SIG-M5 treated with dmso at 0.1 percent for 504 hours (cell line): ENCODE measurements at regions not wholly inside any gene's neighbourhood (a gene's known extent, or its start where the extent isn't known, plus 50 kb on each side); places are given as distances from the start of the nearest gene placed in this dataset.

Experiments used
- DNase-seq: peaks from one replicate; lab custom pipeline; 2025; ENCODE audit not compliant: unreplicated experiment; lab: John Stamatoyannopoulos, UW

DNA sequence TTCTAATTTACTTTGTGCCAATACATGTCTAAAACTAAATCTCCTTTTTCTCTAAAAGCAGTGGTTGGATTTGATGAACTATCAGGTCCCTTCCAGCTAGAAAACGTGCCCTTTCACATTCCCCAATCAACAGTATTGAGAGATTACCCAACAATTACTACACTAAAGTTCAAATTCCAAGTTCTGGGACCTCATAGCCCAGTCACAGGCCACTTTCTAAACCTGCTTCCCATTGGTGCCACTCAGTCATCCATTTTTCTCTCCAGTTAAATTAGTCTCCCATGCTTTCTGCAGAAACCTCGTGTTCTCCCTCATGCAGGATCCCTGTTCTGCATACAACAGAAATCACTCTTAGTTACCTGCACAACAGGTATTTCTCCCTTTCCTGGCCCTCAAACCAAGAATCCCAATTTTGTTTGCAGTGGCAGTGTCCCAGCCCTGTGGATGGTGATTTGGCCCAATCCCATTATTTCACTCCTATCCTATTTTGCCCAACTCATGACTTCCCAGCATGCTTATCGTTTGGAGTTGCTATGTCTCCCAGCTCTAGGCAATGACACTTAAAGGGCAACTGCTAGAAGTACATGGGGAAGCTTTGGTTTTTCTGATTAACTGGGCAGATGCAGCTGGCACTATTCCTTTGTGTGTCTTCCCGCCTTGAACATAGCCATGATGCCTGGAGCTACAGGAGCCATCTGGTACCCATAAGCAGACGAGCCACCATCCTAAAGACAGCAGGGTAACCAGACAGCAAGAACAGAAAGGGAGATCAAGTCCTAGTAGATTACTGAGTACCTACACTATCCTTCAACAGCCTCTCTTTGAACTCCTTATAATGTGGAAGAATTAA, 224.2 kb downstream of the MINAR1 start:
- DNase-seq = no peak

DNA sequence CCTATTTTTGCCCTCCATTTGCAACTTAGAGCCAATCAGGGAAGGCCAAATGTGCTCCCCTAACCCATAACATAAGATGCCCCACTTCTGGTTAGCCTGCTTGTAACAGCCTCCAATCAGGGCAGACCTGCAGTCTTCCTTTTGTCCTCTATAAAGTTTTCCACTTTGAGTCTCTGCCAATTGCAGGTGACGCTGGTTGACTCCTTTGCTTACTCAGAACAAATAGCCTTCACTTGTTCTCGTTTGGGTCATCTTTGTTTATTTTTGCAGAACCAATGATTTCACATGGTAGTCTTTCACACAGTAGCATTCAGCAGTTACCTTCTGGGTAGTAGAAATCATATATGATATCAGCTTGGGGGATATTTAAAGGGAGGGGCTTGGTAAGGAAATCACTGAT, 225.6 kb downstream of the MINAR1 start:
- DNase-seq = peak; percentile 5

DNA sequence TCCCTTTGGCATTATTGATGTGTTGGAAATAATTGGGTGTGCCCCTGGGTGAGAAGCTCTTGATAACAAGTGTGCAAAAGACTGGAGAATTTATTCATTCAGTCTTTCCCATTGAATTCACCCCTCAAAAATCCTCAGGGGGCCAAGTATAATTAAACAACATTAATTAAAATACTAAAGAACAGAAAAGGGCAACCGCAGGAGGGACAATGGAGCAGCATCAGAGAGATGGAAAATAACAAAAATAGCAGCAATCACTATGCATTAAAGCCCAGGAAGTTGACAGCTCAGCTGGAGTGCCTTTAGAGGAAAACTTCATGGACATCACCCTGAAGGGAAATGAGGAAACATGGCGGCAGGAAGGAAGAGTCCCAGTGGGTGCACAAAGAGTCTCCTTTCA, 227.6 kb downstream of the MINAR1 start:
- DNase-seq = no peak

DNA sequence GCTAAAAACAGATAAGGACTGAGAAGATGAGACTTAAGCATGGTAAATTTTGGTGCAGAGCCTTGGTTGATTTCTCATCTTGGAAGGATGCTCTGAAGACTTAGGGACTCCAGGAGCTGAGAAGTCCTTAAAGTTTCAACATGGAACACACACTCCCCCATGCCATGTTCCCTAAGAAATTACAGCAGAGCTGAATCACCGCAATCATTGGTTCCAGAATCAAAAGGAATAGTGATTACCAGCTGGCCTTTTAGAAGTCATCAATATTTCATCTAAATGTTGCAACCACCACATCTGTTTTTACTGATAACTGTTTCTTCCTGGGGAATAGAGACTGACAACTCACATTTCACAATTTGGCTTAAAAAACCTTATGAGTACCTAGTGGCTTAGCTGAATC, 229.3 kb downstream of the MINAR1 start:
- DNase-seq = no peak

DNA sequence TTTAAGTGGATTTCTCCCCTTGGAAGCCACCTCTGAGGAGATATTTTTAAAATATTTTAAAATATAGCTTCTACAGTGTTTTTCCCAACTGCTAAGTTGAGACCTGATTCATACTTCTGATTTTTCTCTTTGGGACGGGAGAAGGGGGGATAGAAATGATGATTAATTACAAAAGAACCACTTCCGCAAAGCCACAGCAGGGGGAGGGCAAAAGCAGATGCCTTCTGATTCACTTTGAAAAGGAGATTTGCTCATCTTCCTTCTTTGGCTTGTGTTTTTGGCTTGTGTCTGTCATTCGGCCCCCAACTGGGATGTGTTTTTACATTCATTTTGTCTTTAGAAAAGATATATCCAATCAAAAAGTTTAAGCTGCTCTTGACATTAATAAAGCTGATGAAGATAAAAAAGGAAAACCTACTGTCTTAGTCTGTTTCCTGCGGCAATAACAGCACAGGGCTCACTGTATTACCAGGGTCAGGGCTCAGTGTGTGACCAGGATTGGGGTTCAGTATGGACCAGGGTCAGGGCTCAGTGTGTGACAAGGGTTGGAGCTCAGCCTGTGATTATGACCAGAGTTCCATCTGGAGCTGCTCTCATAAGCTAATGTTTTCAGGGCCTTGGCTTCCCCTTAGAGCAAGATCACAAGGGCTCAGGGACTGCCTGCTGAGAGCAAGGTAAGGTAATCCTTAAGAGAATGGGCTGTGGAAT, 223.2 kb downstream of the MTHFS start:
- DNase-seq = peak; percentile 51

DNA sequence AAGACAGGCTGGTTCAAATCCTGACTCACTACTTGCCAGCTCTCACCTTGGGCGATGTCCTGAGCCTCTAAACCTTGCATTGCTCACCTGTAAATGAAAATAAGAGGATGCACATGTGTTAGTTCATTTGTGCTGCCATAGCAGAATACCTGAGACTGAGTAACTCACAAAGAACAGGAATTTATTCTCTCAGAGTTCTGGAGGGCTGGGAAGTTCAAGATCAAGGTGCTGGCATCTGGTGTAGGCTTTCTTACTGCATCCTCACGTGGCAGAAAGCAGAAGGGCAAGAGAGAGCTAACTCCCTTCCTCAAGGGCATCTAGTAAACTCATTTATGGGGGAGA, 222.7 kb downstream of the MTHFS start:
- DNase-seq = no peak

DNA sequence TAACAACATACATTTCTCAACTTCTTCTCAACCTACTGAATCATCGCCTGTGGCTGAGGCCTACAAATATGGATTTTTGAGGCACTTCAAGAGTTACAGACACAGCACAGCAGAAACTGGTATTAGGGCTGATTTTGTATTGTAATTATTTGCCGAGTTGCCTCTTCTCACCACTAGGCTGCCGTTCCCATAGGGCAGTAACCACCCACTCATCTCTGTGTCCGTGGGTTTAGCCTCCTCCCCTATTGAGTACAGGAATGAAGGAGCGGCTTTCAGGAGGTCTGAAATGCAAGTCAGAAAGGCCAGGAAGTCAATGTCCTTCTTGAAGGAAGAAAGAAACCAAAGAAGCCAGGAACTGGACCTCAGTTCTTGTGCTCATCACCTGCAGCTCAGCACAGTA, 220.8 kb downstream of the MTHFS start:
- DNase-seq = no peak

DNA sequence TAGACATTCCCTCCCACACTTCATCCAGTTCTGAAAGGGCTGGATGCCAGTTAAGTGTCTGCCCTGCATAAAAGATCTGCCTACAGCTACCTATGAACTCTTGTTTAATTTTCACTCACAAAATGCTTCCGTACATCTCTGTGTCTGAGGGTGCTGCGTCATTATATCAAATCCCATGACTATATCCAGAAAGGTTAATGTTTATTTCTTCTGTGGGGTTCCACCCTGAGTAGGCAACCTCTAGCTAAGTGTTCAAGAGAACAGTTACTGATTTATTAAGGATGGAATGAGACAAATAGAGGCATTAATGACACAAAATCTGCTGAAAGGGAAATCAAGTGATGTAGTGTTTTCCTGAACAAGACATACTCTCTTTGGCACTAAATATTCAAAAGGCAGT, 220.2 kb downstream of the MTHFS start:
- DNase-seq = no peak

DNA sequence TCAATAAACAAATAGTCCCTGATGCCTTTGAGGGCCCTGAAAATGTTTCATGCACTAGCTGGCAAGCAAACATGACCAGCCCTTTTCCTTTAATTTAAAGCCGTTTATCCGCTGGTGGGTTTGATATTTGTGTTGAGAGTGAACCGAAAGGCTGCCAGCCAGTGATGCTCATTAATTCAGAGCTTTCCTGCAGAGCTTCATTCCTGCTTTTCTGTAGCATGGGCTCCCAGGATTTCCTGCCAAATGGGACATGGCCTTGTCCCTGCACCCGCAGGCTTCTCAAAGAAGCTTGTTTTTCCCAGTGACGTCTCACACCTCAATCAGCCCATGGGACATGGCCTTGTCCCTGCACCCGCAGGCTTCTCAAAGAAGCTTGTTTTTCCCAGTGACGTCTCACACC, 219.6 kb downstream of the MTHFS start:
- DNase-seq = no peak

DNA sequence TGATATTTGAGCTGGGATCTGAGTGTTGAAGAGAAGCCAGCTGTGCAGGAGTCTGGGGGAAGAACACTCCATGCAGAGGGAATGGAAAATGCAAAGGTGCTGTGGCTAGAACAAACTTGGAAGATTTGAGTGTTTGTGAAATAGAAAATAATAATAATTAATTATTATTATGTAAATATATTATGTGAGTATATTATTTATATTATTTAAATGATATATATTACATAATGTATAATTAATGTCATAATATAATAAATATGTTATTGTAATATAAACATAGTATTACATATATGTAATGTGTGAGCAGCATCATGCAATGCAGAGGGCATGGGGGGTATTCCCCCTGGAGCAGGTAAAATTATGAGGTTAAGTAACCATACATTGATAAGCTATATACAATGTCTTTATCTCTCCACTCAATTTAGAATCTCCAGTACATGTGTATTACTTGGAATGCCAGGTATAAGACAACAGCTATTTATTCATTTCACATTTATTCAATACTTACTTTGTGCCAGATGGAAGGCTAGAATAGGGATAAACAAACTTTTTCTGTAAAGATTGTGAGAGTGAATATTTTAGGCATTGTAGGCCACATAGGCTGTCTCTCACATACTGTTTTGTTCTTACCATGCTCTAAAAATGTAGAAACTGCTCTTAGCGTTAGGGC, 218.6 kb downstream of the MTHFS start:
- DNase-seq = no peak

DNA sequence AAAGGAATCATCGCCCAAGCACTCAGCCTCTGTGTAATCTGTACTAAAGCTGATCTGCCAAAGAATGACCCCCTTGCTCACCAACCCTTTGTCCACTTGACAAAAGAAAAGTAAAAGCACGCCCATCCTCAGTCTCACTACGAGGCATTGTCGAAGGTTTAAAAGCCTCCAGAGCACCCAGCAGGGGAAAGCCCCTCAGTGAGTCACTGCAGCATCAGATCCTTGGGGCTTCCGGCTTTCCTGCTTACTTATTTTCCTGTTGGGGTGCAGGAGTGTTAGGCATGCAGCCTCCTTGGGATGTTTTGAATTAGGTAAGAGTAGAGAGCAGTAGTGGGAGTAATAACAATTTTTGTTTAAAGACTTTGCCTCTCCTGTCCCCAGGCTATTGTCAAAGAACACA, 216.1 kb downstream of the MTHFS start:
- no peak for DNase-seq

DNA sequence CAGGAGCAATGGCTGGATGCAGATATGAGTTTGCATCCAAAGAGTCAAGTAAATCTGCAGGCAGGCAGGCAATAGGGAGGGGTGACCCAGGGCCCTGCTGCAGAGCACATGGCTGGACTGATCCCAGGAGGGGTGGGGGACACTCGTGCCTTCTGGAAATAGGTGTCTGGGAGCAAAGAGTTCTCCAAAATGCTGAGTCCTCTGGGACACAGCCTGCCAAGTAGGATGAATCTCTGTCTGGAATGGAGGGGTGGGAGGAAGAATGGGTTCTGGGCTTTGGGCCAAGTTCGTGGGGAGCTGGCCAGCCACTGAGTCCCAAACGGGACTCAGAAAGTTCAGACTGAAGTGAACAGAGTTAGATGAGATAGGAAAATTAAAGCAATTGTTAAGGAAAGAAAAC, 214.5 kb downstream of the MTHFS start:
- DNase-seq = no peak

DNA sequence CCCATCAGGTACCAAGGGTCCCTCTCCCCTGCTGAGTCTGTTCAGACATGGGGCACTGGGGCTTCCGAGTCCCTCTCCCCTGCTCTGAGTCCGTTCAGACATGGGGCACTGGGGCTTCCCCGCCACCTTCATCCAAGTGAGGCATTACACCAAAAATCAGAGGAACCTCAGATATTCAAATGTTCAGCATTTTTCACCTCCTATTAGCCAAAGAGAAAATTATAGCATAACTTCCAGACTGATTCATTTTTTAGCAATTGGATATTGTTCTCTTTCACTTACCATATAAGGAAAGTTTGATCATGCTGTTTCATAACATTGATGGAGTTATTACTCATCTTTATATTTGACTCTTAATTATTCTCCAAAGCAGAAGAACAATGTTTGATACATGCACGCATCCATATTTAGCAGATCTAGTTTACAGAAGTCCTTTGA, 213.9 kb downstream of the MTHFS start:
- no peak for DNase-seq

DNA sequence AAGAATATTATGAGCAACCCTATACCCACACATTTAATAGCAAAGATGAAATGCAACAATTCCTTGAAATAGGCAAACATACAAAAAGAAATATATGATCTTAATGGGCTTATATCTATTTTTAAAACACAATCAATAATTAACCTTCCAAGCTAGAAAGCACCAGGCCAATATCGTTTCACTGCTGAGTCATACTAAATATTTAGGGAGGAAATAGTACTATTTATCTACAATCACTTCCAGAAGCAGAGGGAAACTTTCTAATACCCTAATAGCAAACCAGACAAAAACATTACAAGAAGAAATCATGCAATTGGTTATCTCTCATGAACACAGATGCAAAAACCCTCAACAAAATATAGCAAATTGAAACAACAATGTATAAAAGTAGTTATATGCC, 207.8 kb downstream of the MTHFS start:
- no peak for DNase-seq

DNA sequence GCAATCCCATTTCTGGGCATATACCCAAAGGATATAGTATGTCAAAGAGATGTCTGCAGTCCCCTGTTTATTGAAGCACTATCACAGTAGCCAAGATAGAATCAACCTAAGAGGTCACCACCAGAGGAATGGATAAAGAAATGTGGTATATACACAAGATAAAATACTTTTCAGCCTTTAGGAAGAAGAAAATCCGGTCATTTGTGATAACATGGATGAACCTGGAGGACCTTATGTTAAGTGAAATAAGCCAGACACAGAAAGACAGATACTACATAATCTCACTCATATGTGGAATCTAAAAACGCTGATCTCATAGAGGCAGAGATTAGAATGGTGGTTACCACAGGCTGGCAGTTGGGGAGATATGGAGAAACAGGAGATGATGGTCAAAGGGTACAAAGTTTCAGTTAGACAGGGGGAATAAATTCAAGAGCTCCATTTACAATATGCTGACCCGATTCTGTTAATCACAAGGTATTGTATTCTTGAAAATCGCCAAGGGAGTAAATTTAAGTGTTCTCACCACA, 195.8 kb downstream of the MTHFS start:
- no peak for DNase-seq

DNA sequence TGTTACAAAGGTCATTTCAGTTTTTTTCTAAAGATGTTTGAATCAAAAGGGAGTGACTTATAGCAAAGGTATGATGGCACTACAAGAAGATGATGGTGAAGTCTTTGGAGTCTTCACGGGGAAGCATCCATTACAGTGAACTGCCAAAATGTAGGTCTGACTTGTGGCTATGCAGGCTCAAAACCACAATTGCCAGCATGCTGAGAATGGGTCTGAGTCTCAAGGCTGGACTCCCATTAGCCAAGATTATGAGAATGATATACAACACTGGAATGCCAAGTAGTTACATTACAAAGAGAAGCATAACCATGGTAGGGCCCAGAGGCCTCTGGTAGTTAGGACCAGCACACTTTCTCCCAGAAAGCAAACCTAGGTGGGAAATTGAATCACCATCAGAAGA, 194.2 kb downstream of the MTHFS start:
- DNase-seq = no peak

DNA sequence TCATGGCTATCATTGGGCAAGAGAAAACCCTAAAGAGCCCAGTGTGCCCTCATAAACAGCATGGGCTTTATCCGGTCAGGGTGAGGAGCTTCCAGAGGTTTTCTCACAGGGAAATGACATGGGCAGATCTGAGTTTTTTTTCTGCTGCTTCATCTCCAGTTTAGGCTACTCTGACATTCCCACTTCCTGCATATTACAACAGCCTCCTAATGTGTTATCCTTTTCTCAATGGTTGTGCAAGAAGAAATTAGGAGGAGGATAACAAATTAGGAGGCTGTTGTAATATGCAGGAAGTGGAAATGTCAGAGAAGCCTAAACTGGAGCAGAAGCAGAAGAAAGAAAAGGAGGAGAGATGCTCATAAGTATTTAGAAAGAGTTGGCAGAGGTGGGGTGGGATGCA, 175.6 kb downstream of the MTHFS start:
- DNase-seq = no peak

DNA sequence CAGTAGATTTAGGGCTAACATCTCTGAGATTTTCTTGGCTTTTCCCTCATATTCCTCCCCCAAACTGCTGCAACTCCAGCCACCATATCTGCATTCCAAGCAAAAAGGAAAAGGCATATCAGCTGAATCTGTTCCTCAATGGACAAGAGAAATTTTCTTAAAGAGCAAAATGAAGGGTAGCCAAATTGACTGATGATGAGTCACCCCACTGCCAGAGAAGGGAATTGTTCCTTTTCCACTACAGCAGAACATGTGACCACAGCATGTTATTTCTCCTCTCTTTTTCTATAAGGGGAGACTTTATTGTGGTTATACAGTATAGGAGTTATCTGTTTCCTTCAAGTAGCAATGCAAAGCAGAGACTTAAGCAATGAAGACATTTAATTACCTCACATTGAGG, 172.5 kb downstream of the MTHFS start:
- no peak for DNase-seq

DNA sequence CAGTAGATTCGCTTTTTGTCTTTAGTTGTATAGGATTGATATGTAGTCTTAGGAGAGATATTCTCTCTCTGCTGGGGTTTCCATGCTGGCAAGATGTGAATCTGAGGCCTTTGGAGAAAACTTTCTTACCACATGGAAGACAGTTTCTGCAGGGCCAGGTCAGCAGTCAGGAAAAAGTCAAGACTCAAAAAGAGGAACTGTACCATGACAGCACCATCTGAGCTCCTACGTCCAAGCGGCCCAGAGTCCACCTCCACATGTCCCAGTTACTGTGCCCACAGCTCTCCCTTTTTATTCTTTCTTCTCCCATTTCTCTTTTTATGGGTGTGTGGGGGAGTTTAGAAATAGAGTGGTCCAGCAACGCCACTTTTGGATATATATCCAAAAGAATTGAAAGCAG, 172.0 kb downstream of the MTHFS start:
- DNase-seq = peak; percentile 1

DNA sequence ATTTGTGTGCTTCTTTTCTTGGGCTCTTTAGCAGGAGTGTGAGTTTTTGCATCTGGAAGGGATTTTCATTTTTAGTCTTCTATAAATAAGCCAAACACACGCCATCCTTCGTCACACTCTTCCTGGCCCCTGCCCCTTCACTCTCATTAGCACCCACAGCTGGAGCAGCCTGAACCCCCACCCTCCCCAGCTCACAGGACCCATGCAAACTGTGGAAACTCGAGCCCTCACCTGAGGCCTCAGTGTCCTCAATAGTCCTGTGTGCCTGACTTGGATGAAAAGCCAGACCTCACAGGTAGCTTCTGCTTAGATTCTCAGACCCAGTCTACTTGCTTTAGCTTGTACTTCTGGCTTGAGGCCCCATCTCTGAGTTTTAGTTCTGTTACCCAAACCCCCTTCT, 167.9 kb downstream of the MTHFS start:
- DNase-seq = no peak

DNA sequence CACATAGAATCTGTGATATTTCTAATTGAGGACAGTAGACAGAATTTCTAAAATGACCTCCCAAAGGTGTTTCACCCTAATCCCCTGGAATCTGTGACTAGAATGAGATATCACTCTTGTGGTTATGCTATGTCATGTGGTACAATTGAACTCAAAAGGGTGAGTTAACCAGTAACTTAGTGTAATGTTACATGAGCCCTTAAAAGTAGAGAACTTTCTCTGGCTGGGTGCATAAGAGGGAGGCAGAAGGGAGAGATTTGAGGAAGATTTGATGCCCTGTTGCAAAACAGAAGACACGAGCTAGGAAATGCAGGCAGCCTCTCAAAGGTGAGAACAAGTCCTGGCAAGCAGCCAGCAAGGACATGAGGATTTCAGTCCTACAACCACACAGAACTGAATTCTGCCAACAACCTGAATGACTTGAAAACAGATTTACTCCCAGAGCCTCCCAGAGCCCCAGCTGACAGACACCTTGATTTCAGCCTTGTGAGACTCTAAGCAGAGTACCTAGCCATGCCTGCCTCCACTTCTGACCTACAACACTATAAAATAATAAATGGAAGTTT, 160.3 kb downstream of the MTHFS start:
- no peak for DNase-seq

DNA sequence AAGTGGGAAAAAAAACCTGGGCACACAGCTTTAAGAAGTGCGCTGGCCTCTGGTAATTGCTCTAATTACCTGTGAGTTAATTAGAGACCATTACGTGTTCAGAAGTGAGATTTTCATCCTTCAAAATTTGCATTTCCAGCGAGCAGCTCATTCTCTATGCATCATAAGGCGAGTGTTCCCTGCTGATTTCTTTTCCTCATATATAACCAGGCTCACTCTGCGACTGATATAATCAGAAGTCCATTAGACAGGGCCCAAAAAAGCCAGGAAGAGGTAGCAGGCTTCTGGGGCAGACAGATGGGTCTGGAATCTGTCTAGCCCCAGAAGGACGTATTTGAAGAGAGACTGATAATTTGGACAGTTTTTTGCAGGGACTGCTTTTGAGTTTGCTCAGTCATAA, 158.7 kb downstream of the MTHFS start:
- DNase-seq = no peak
